B cell (primary cell): ENCODE measurements at regions not wholly inside any gene's neighbourhood (a gene's known extent, or its start where the extent isn't known, plus 50 kb on each side); places are given as distances from the start of the nearest gene placed in this dataset.

ENCODE experiments used
- ATAC-seq: fragments of 200-7000 bp; cut with Tn5 transposase; one replicate; pipeline ENCODE4 v1.10.0; 2021; ENCODE audit warnings: low read depth, mild to moderate bottlenecking, moderate number of reproducible peaks, moderate library complexity
- CTCF ChIA-PET: fragments of 350-600 bp; sonication (Branson Sonifier 250); formaldehyde crosslinking; loops from one replicate; lab custom pipeline; 2021; ENCODE audit warnings: antibody characterized with exemption, inconsistent platforms; lab: Charles Lee
- POLR2A ChIA-PET: fragments of 350-600 bp; sonication (Branson Sonifier 250); formaldehyde crosslinking; loops from one replicate; lab custom pipeline; 2021; ENCODE audit warnings: antibody characterized with exemption; lab: Charles Lee
- DNase-seq: peaks from one replicate; pipeline ENCODE4 v3.0.0; 2013
- H2AFZ ChIP-seq: 2 replicates; pipeline ENCODE4 v1.6.1; 2012; ENCODE audit warnings: mild to moderate bottlenecking, low read depth, low read length; ENCODE audit not compliant: insufficient read depth, poor library complexity, severe bottlenecking
- H3K27ac ChIP-seq, 2 donors: 1 replicate in 1 of 2; 2 replicates in 1 of 2; pipeline ENCODE4 v1.5.1; 2012 to 2013; ENCODE audit warnings: low read length in 2 of 2, mild to moderate bottlenecking in 2 of 2, moderate library complexity in 1 of 2
- H3K27me3 ChIP-seq, 4 experiments: fragments of 200-600 bp in 1 of 4; sonication (generic) in 1 of 4; replicated peaks in 1 of 4; 1 replicate in 2 of 4; 2 replicates in 2 of 4; pipeline versions ENCODE4 v1.6.1 to v1.7.0; 2013 to 2016; ENCODE audit warnings: low read length in 3 of 4, mild to moderate bottlenecking in 2 of 4, mixed read lengths in 1 of 4, moderate library complexity in 1 of 4; ENCODE audit not compliant: insufficient read depth in 4 of 4, control insufficient read depth in 3 of 4; ENCODE audit errors: control extremely low read depth in 1 of 4
- H3K36me3 ChIP-seq, 2 experiments: replicated peaks in 1 of 2; 1 replicate in 1 of 2; 2 replicates in 1 of 2; pipeline versions ENCODE4 v1.6.1 to v1.7.1; 2013; ENCODE audit warnings: low read length in 1 of 2; ENCODE audit not compliant: insufficient read depth in 2 of 2, control insufficient read depth in 1 of 2; ENCODE audit errors: control extremely low read depth in 1 of 2, extremely low read depth in 1 of 2
- H3K4me1 ChIP-seq, 2 donors: fragments of 200-600 bp in 1 of 2; sonication (generic) in 1 of 2; 1 replicate in 1 of 2; 2 replicates in 1 of 2; pipeline versions ENCODE4 v1.5.1 to v1.6.1; 2013 to 2017; ENCODE audit warnings: low read length in 2 of 2; ENCODE audit not compliant: control insufficient read depth in 2 of 2, insufficient read depth in 2 of 2
- H3K4me2 ChIP-seq: replicated peaks from 2 replicates; pipeline ENCODE3; 2012; ENCODE audit warnings: mild to moderate bottlenecking, low read depth, low read length; ENCODE audit not compliant: poor library complexity, severe bottlenecking
- H3K4me3 ChIP-seq, 5 experiments: fragments of 200-600 bp in 1 of 5; sonication (generic) in 1 of 5; 1 replicate in 3 of 5; 2 replicates in 2 of 5; pipeline versions ENCODE4 v1.5.1 to v1.7.0; 2011 to 2016; ENCODE audit warnings: low read length in 4 of 5, mild to moderate bottlenecking in 4 of 5, low read depth in 2 of 5, control low read depth in 1 of 5, moderate library complexity in 1 of 5; ENCODE audit not compliant: insufficient read depth in 1 of 5; ENCODE audit errors: control extremely low read depth in 1 of 5, extremely low read depth in 1 of 5
- H3K79me2 ChIP-seq: fragments of 200-600 bp; sonication (generic); one replicate; pipeline ENCODE4 v1.6.0; 2016; ENCODE audit warnings: low read length; ENCODE audit not compliant: control insufficient read depth, insufficient read depth
- H3K9ac ChIP-seq: fragments of 200-600 bp; sonication (generic); 2 replicates; pipeline ENCODE4 v1.6.1; 2017; ENCODE audit warnings: mild to moderate bottlenecking, low read length, moderate library complexity
- H3K9me3 ChIP-seq, 3 donors: one replicate each; pipeline versions ENCODE4 v1.6.1 to v1.7.1; 2013; ENCODE audit warnings: low read length in 2 of 3; ENCODE audit not compliant: control insufficient read depth in 2 of 3, insufficient read depth in 1 of 3; ENCODE audit errors: control extremely low read depth in 1 of 3
- H4K20me1 ChIP-seq: 2 replicates; pipeline ENCODE4 v1.6.0; 2012; ENCODE audit warnings: mild to moderate bottlenecking, low read length; ENCODE audit not compliant: insufficient read depth, control insufficient read depth, poor library complexity, severe bottlenecking
- H3K27ac Mint-ChIP-seq: one replicate; pipeline ENCODE4 v1.8.0; 2021; ENCODE audit warnings: mixed read lengths
- H3K27me3 Mint-ChIP-seq: one replicate; pipeline ENCODE4 v1.8.0; 2021; ENCODE audit warnings: mixed read lengths
- H3K4me1 Mint-ChIP-seq: one replicate; pipeline ENCODE4 v1.8.0; 2021; ENCODE audit warnings: mixed read lengths
- H3K4me3 Mint-ChIP-seq: one replicate; pipeline ENCODE4 v1.8.0; 2021; ENCODE audit warnings: mixed read lengths
- H3K9me3 Mint-ChIP-seq: one replicate; pipeline ENCODE4 v1.8.0; 2022; ENCODE audit warnings: mixed read lengths; ENCODE audit not compliant: insufficient read depth
- CTCF ChIP-seq: fragments of 200-600 bp; IDR thresholded peaks from one replicate; pipeline ENCODE4 v1.8.0; 2022; ENCODE audit warnings: antibody characterized with exemption, mild to moderate bottlenecking
- EZH2 ChIP-seq: IDR thresholded peaks from 2 replicates; pipeline ENCODE4 v1.6.1; 2012; ENCODE audit warnings: borderline replicate concordance, low read depth, mild to moderate bottlenecking, moderate library complexity, low read length; ENCODE audit not compliant: insufficient read depth, poor library complexity, severe bottlenecking
- WGBS: methylation state at CpG from one replicate; pipeline ENCODE4 v1.1.5; 2013; ENCODE audit warnings: missing lambda C conversion rate; ENCODE audit not compliant: insufficient coverage; 5-methylcytosine and 5-hydroxymethylcytosine counted together
- intact Hi-C: fragments of 100-400 bp; cut with micrococcal nuclease; formaldehyde crosslinking; loops from one replicate; pipeline ENCODE4 v1.10.0; 2022

GRCh38 chr9:113709721-113710120, 166.4 kb upstream of the ZNF618 start:
- intact Hi-C loops, result no loop called here
- H3K79me2 ChIP-seq, result no peaks in the 10 kb centered on the region
- TF ChIP-seq CTCF (no peak), EZH2 (no peak)
- Mint-ChIP-seq H3K27ac (no peak overlapping the region), H3K27me3 (peaks cover 23% of the 10 kb centered on the region), H3K9me3 (no peaks in the 10 kb centered on the region), H3K4me3 (no peak overlapping the region), H3K4me1 (no peaks in the 10 kb centered on the region)
- H3K4me2 ChIP-seq, result no peak overlapping the region
- ATAC-seq (no peak), DNase-seq (no peak)
- peaks cover 0 to 6% (median 2%) of the 10 kb centered on the region in 3 donors for H3K9me3 ChIP-seq
- peaks cover 0 to 3% (median 0%) of the 10 kb centered on the region in 4 experiments for H3K27me3 ChIP-seq
- no peak overlapping the region for H2AFZ ChIP-seq
- no peak overlapping the region for H3K9ac ChIP-seq
- H3K27ac ChIP-seq, result no peak overlapping the region
- POLR2A ChIA-PET, result no interaction called here
- H3K36me3 ChIP-seq, result no peaks in the 10 kb centered on the region
- no peaks in the 10 kb centered on the region for H4K20me1 ChIP-seq
- H3K4me1 ChIP-seq, result no peaks in the 10 kb centered on the region
- H3K4me3 ChIP-seq, result no peak overlapping the region
- CTCF ChIA-PET, result no interaction called here
- WGBS, result 92% methylated on average over 6 of the region's 6 CpGs

GRCh38 chr9:113711251-113711650, 164.9 kb upstream of the ZNF618 start:
- 33% methylated on average over 1 of the region's 1 CpG for WGBS
- Mint-ChIP-seq H3K27ac (no peak overlapping the region), H3K27me3 (peaks cover 23% of the 10 kb centered on the region), H3K9me3 (no peaks in the 10 kb centered on the region), H3K4me1 (no peaks in the 10 kb centered on the region), H3K4me3 (no peak overlapping the region)
- intact Hi-C loops, result no loop called here
- no peak for TF ChIP-seq CTCF
- TF ChIP-seq EZH2, result no peak
- H2AFZ ChIP-seq, result no peak overlapping the region
- no peak overlapping the region for H3K27ac ChIP-seq
- no peaks in the 10 kb centered on the region for H3K36me3 ChIP-seq
- H3K4me2 ChIP-seq, result no peak overlapping the region
- no peaks in the 10 kb centered on the region for H3K4me1 ChIP-seq
- H3K79me2 ChIP-seq, result no peaks in the 10 kb centered on the region
- ChIA-PET CTCF (no interaction called here), POLR2A (no interaction called here)
- no peak overlapping the region for H3K9ac ChIP-seq
- no peak for DNase-seq
- no peak for ATAC-seq
- H3K9me3 ChIP-seq, result peaks cover 0 to 13% (median 6%) of the 10 kb centered on the region in 3 donors
- no peak overlapping the region for H3K4me3 ChIP-seq
- H4K20me1 ChIP-seq, result no peaks in the 10 kb centered on the region
- peaks cover 0 to 3% (median 0%) of the 10 kb centered on the region in 4 experiments for H3K27me3 ChIP-seq
